ENCODE measurements at regions not wholly inside any gene's neighbourhood (a gene's known extent, or its start where the extent isn't known, plus 50 kb on each side); places are given as distances from the start of the nearest gene placed in this dataset.

DNA sequence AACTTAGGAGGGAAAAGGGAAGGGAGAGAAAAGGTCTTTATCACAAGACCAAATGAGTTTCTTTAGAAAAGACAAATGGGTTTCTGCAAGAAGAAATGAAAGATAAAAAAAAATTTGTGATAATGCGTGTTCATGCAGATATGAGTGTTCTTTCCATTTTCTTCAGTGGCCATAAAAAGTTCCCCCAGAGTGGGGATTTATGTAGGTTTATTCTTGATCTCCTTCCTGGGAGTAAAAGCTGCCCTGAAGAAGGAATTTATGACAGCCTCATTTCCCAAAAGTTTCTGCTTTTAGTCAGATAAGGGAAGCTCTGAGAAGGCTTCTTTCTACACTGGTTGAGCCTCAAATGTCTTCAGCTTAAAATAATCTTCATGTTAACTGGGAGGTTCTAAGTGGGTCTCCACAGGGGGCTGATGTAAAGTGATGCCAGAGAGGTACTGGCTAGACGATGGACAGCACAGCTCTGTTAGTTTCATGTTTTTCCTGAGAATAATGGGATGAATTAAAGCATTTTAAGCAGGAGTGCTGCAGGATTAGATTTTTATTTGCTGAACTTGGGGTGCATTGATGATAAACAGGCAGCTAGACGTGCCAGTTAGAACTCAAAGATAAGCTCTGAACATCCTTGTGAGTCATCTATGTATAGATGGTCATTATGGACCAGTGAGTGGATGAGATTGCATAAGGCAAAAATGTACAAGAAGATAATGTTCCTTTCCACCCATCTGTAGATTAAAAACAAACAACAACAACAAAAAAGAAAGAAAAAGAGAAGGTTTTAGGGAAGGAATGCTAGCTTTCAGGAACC is 65.6 kb upstream of the EPCAM start:
- Histone ChIP-seq H3K36me3 (ENCODE audit: control insufficient read depth in 2 of 2, extremely low read depth in 1 of 2, insufficient read depth in 2 of 2, low read length in 2 of 2) (no peaks in the 10 kb centered on the region), H3K27me3 (ENCODE audit: control insufficient read depth, extremely low read depth, insufficient read depth, low read length) (peaks cover 10% of the 10 kb centered on the region), H3K4me3 (ENCODE audit: control insufficient read depth in 2 of 3, extremely low read depth in 1 of 3, insufficient read depth in 2 of 3, low read depth in 1 of 3, low read length in 3 of 3) (no peak overlapping the region), H3K4me1 (ENCODE audit: control insufficient read depth, extremely low read depth, insufficient read depth, low read length) (no peaks in the 10 kb centered on the region), H3K9ac (ENCODE audit: control insufficient read depth, extremely low read depth, insufficient read depth, low read length) (no peak overlapping the region), H3K9me1 (ENCODE audit: control insufficient read depth, extremely low read depth, insufficient read depth, low read length) (no peaks in the 10 kb centered on the region), H2AFZ (ENCODE audit: control insufficient read depth, low read length) (no peak overlapping the region), H4K20me1 (ENCODE audit: control insufficient read depth, extremely low read depth, insufficient read depth, low read length) (no peaks in the 10 kb centered on the region), H3K27ac (ENCODE audit: control insufficient read depth, insufficient read depth, low read length) (no peak overlapping the region), H3K79me2 (ENCODE audit: control insufficient read depth, insufficient read depth, low read length) (no peaks in the 10 kb centered on the region), H3K4me2 (ENCODE audit: control insufficient read depth, extremely low read depth, insufficient read depth, low read depth, low read length) (no peak overlapping the region), H3K9me3 (ENCODE audit: control insufficient read depth, low read depth, low read length) (no peaks in the 10 kb centered on the region)
- DNase-seq (ENCODE audit: low read depth, low spot score) (no peak), FAIRE-seq (no peak)
- dilution Hi-C loops (cut with MboI; ENCODE audit: extremely low pct_ligation_motif_present, low sequenced_read_pairs): no loop called here
- TF ChIP-seq EZH2 (IDR thresholded peaks at IDR 0.05; ENCODE audit: low read length): no peak
- TF ChIP-seq, protein P1, sequence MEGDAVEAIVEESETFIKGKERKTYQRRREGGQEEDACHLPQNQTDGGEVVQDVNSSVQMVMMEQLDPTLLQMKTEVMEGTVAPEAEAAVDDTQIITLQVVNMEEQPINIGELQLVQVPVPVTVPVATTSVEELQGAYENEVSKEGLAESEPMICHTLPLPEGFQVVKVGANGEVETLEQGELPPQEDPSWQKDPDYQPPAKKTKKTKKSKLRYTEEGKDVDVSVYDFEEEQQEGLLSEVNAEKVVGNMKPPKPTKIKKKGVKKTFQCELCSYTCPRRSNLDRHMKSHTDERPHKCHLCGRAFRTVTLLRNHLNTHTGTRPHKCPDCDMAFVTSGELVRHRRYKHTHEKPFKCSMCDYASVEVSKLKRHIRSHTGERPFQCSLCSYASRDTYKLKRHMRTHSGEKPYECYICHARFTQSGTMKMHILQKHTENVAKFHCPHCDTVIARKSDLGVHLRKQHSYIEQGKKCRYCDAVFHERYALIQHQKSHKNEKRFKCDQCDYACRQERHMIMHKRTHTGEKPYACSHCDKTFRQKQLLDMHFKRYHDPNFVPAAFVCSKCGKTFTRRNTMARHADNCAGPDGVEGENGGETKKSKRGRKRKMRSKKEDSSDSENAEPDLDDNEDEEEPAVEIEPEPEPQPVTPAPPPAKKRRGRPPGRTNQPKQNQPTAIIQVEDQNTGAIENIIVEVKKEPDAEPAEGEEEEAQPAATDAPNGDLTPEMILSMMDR (optimal IDR thresholded peaks at IDR 0.05 in 1 of 3, IDR thresholded peaks at IDR 0.05 in 1 of 3, conservative IDR thresholded peaks at IDR 0.05 in 1 of 3; ENCODE audit: extremely low read depth in 1 of 3, insufficient read depth in 2 of 3, low read length in 3 of 3): no peak

DNA sequence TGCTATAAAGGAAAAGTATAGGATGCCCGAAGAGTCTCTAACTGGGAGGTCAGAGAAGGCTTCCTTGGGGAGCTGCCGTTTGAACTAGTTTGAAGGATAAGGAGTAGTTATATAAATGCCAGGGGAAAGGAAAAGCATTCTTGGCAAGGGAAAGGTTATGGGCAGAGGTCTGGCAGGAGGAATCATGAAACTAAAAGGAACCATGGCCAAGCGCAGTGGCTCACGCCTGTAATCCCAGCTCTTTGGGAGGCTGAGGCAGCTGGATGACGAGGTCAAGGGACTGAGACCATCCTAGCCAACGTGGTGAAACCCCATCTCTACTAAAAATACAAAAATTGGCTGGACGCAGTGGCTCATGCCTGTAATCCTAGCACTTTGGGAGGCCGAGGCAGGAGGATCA is 66.8 kb upstream of the EPCAM start:
- H3K4me1 ChIP-seq (ENCODE audit: control insufficient read depth, extremely low read depth, insufficient read depth, low read length): peaks cover 3% of the 10 kb centered on the region
- TF ChIP-seq, protein P1 (optimal IDR thresholded peaks at IDR 0.05 in 1 of 3, IDR thresholded peaks at IDR 0.05 in 1 of 3, conservative IDR thresholded peaks at IDR 0.05 in 1 of 3; ENCODE audit: extremely low read depth in 1 of 3, insufficient read depth in 2 of 3, low read length in 3 of 3): no peak
- no peak for TF ChIP-seq EZH2 (IDR thresholded peaks at IDR 0.05; ENCODE audit: low read length)
- H3K9ac ChIP-seq (ENCODE audit: control insufficient read depth, extremely low read depth, insufficient read depth, low read length): no peak overlapping the region
- no peak overlapping the region for H3K27ac ChIP-seq (ENCODE audit: control insufficient read depth, insufficient read depth, low read length)
- no peaks in the 10 kb centered on the region for H3K9me1 ChIP-seq (ENCODE audit: control insufficient read depth, extremely low read depth, insufficient read depth, low read length)
- H3K9me3 ChIP-seq (ENCODE audit: control insufficient read depth, low read depth, low read length): no peaks in the 10 kb centered on the region
- no peaks in the 10 kb centered on the region for H4K20me1 ChIP-seq (ENCODE audit: control insufficient read depth, extremely low read depth, insufficient read depth, low read length)
- no peak overlapping the region for H3K4me2 ChIP-seq (ENCODE audit: control insufficient read depth, extremely low read depth, insufficient read depth, low read depth, low read length)
- peaks cover 10% of the 10 kb centered on the region for H3K27me3 ChIP-seq (ENCODE audit: control insufficient read depth, extremely low read depth, insufficient read depth, low read length)
- H3K79me2 ChIP-seq (ENCODE audit: control insufficient read depth, insufficient read depth, low read length): no peaks in the 10 kb centered on the region
- no peak for FAIRE-seq
- no peak for DNase-seq (ENCODE audit: low read depth, low spot score)
- no peak overlapping the region for H3K4me3 ChIP-seq (ENCODE audit: control insufficient read depth in 2 of 3, extremely low read depth in 1 of 3, insufficient read depth in 2 of 3, low read depth in 1 of 3, low read length in 3 of 3)
- dilution Hi-C loops (cut with MboI; ENCODE audit: extremely low pct_ligation_motif_present, low sequenced_read_pairs): no loop called here
- no peak overlapping the region for H2AFZ ChIP-seq (ENCODE audit: control insufficient read depth, low read length)
- no peaks in the 10 kb centered on the region for H3K36me3 ChIP-seq (ENCODE audit: control insufficient read depth in 2 of 2, extremely low read depth in 1 of 2, insufficient read depth in 2 of 2, low read length in 2 of 2)
